ENCODE measurements at regions not wholly inside any gene's neighbourhood (a gene's known extent, or its start where the extent isn't known, plus 50 kb on each side); places are given as distances from the start of the nearest gene placed in this dataset.

DNA sequence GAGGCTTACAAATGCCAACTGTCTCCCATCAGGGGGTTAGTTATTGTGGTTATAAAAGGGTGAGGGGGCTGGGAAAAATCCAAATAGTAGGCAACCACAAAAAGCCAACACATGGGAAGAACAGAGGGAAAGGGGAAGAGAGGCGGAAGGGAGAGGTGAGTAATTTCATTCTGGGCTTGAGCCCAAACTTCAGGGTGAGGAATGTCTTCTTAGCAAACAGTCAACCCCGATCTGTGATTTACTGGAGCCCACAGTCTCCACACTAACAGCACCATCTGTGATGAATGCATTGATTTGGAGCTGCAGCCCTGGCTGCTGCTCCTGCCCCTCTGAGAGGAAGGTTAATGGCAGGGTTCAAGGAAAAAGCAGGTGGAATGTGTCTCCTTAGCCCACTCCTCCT is 162.2 kb upstream of the GPR101 start:
- TF ChIP-seq, protein P1, sequence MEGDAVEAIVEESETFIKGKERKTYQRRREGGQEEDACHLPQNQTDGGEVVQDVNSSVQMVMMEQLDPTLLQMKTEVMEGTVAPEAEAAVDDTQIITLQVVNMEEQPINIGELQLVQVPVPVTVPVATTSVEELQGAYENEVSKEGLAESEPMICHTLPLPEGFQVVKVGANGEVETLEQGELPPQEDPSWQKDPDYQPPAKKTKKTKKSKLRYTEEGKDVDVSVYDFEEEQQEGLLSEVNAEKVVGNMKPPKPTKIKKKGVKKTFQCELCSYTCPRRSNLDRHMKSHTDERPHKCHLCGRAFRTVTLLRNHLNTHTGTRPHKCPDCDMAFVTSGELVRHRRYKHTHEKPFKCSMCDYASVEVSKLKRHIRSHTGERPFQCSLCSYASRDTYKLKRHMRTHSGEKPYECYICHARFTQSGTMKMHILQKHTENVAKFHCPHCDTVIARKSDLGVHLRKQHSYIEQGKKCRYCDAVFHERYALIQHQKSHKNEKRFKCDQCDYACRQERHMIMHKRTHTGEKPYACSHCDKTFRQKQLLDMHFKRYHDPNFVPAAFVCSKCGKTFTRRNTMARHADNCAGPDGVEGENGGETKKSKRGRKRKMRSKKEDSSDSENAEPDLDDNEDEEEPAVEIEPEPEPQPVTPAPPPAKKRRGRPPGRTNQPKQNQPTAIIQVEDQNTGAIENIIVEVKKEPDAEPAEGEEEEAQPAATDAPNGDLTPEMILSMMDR (IDR thresholded peaks at IDR 0.05; ENCODE audit: low read length), result no peak
- TF ChIP-seq EZH2 (optimal IDR thresholded peaks at IDR 0.05; ENCODE audit: low read depth, low read length) (no peak), EZH2phosphoT487 (IDR thresholded peaks at IDR 0.05; ENCODE audit: low read length) (no peak)
